ENCODE measurements at regions not wholly inside any gene's neighbourhood (a gene's known extent, or its start where the extent isn't known, plus 50 kb on each side); places are given as distances from the start of the nearest gene placed in this dataset.
"Not testable (repeated sequence)": the region's sequence is repeated elsewhere in the genome, so short reads cannot be mapped to it uniquely, and the experiment has no call there.

- ATAC-seq (ENCODE audit: poor library complexity) (no peak), DNase-seq (no peak)
- intact Hi-C loops (cut with DNase I), result no loop called here
Observed at GRCh38 chr17:71869841-71870545, 250.8 kb upstream of the SOX9 start.

- DNase-seq (no peak), ATAC-seq (ENCODE audit: poor library complexity) (no peak)
- intact Hi-C loops (cut with DNase I), result no loop called here
Observed at GRCh38 chr17:71870546-71870862, 250.3 kb upstream of the SOX9 start.

GRCh38 chr17:71872843-71873485, 247.9 kb upstream of the SOX9 start:
- no peak for ATAC-seq (ENCODE audit: poor library complexity)

GRCh38 chr17:71874773-71875172, 246.0 kb upstream of the SOX9 start:
- ATAC-seq (ENCODE audit: poor library complexity); DNase-seq; intact Hi-C loops (cut with DNase I): not testable (repeated sequence)

More at GRCh38 chr17:71872843-71873485, 247.9 kb upstream of the SOX9 start:
- DNase-seq, result no peak
- intact Hi-C loops (cut with DNase I), result no loop called here

- intact Hi-C loops (cut with DNase I), result no loop called here
- no peak for ATAC-seq (ENCODE audit: poor library complexity)
- no peak for DNase-seq
Observed at GRCh38 chr17:71878271-71878670, 242.5 kb upstream of the SOX9 start.

- intact Hi-C loops (cut with DNase I), result no loop called here
- DNase-seq, result no peak
- ATAC-seq (ENCODE audit: poor library complexity), result no peak
Observed at GRCh38 chr17:71878998-71879397, 241.8 kb upstream of the SOX9 start.

GRCh38 chr17:71881041-71881440, 239.8 kb upstream of the SOX9 start:
- DNase-seq (no peak), ATAC-seq (ENCODE audit: poor library complexity) (no peak)
- intact Hi-C loops (cut with DNase I), result no loop called here

- ATAC-seq (ENCODE audit: poor library complexity) (no peak), DNase-seq (no peak)
- intact Hi-C loops (cut with DNase I), result no loop called here
Observed at GRCh38 chr17:71881581-71881980, 239.2 kb upstream of the SOX9 start.

GRCh38 chr17:71883258-71883657, 237.6 kb upstream of the SOX9 start:
- intact Hi-C loops (cut with DNase I), result no loop called here
- no peak for ATAC-seq (ENCODE audit: poor library complexity)
- DNase-seq, result no peak

- DNase-seq, result no peak
- intact Hi-C loops (cut with DNase I), result no loop called here
- no peak for ATAC-seq (ENCODE audit: poor library complexity)
Observed at GRCh38 chr17:71883845-71884244, 237.0 kb upstream of the SOX9 start.

- ATAC-seq (ENCODE audit: poor library complexity) (no peak), DNase-seq (no peak)
- intact Hi-C loops (cut with DNase I), result no loop called here
Observed at GRCh38 chr17:71885662-71886061, 235.2 kb upstream of the SOX9 start.

- DNase-seq (no peak), ATAC-seq (ENCODE audit: poor library complexity) (no peak)
Observed at GRCh38 chr17:71899317-71899716, 221.5 kb upstream of the SOX9 start.

GRCh38 chr17:71900621-71901229, 220.1 kb upstream of the SOX9 start:
- intact Hi-C loops (cut with DNase I), result no loop called here
- DNase-seq (no peak), ATAC-seq (ENCODE audit: poor library complexity) (no peak)

More at GRCh38 chr17:71899317-71899716, 221.5 kb upstream of the SOX9 start:
- intact Hi-C loops (cut with DNase I), result no loop called here

- intact Hi-C loops (cut with DNase I), result no loop called here
- ATAC-seq (ENCODE audit: poor library complexity) (no peak), DNase-seq (no peak)
Observed at GRCh38 chr17:71902894-71903506, 217.8 kb upstream of the SOX9 start.

- DNase-seq, result no peak
- intact Hi-C loops (cut with DNase I), result no loop called here
Observed at GRCh38 chr17:71905376-71906031, 215.3 kb upstream of the SOX9 start.

GRCh38 chr17:71909155-71909554, 211.7 kb upstream of the SOX9 start:
- intact Hi-C loops (cut with DNase I), result no loop called here
- DNase-seq (no peak), ATAC-seq (ENCODE audit: poor library complexity) (no peak)

More at GRCh38 chr17:71905376-71906031, 215.3 kb upstream of the SOX9 start:
- ATAC-seq (ENCODE audit: poor library complexity), result no peak

- intact Hi-C loops (cut with DNase I), result no loop called here
- ATAC-seq (ENCODE audit: poor library complexity), result no peak
- no peak for DNase-seq
Observed at GRCh38 chr17:71910002-71910401, 210.8 kb upstream of the SOX9 start.

GRCh38 chr17:71914042-71914441, 206.8 kb upstream of the SOX9 start:
- ATAC-seq (ENCODE audit: poor library complexity), result no peak
- intact Hi-C loops (cut with DNase I), result no loop called here
- no peak for DNase-seq

- ATAC-seq (ENCODE audit: poor library complexity), result no peak
Observed at GRCh38 chr17:71914812-71915211, 206.0 kb upstream of the SOX9 start.

More at GRCh38 chr17:71914812-71915211, 206.0 kb upstream of the SOX9 start:
- intact Hi-C loops (cut with DNase I), result no loop called here
- DNase-seq, result no peak

Measured in Right ventricle myocardium superior (tissue), 1 donor.